ENCODE measurements at regions not wholly inside any gene's neighbourhood (a gene's known extent, or its start where the extent isn't known, plus 50 kb on each side); places are given as distances from the start of the nearest gene placed in this dataset.

- TF ChIP-seq GATA2 (IDR thresholded peaks at IDR 0.05; ENCODE audit: low read depth, low read length) (no peak), GATA3 (IDR thresholded peaks at IDR 0.05; ENCODE audit: low read depth, low read length) (no peak)
Measured at GRCh38 chr15:69720536-69720935, 267.9 kb downstream of the RPLP1 start.
